ENCODE measurements at regions not wholly inside any gene's neighbourhood (a gene's known extent, or its start where the extent isn't known, plus 50 kb on each side); places are given as distances from the start of the nearest gene placed in this dataset.

DNA sequence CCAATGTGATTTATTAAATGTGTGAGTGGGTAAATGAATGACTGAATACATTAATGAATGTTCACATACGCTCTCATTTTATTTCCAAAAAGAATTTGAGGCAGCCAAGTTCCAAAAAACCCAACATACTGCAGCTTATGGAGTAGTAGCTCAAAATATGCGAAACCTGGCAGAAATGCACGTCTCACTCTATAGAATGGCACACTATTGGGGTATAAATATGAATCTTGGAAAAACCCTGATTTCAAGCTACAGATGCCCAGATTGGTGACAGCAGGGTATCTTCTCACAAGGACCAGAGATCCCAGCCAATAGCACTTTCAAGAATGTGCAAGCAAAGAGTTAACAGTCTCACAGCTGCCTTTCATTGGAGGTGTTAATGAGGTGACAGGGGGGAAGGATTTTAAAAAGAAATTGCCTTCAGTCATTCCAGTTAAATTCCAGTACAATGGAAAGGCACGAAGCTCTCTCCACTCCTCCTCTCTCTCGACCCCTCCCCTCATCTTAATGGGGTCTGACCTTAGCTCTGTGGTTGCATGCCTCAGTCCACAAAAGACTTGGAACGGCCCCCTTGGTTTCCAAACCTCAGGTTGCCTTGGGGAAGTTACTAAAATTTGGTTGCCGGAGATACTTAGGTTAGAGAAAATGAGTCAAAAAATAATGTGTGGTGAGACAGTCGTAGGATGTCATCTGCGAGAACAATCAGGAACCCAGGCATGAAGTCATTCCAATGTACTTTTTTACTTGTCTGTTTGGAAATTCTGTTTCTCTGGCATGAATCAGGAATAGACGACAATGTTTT is 307.4 kb downstream of the NFIB start:
- TF ChIP-seq SP1 (IDR thresholded peaks at IDR 0.05) (no peak), SUZ12 (IDR thresholded peaks at IDR 0.05) (no peak), FOXM1 (IDR thresholded peaks at IDR 0.05; ENCODE audit: borderline replicate concordance) (no peak)

Data from HEK293T (cell line).